H1 (cell line): ENCODE measurements at regions not wholly inside any gene's neighbourhood (a gene's known extent, or its start where the extent isn't known, plus 50 kb on each side); places are given as distances from the start of the nearest gene placed in this dataset.

ENCODE experiments used
- CTCF ChIA-PET: fragments of 300-600 bp; sonication (Branson Sonifier 250); formaldehyde crosslinking; loops from one replicate; lab custom pipeline; 2021; ENCODE audit not compliant: partially characterized antibody; lab: Charles Lee
- POLR2A ChIA-PET: fragments of 300-600 bp; sonication (Branson Sonifier 250); formaldehyde crosslinking; loops from one replicate; lab custom pipeline; 2021; ENCODE audit warnings: inconsistent platforms; ENCODE audit not compliant: partially characterized antibody; lab: Charles Lee
- DNase-seq, 2 experiments: peaks; one replicate each; pipeline versions ENCODE4 v3.0.0 to v3.0.0-alpha.2; 2010 to 2022; ENCODE audit warnings: low spot score in 2 of 2, low read depth in 1 of 2, mixed read lengths in 1 of 2
- FAIRE-seq: peaks from 2 replicates; lab custom pipeline; 2011; peaks lifted over from hg19 to GRCh38; lab: Jason Lieb, UNC
- H2AFZ ChIP-seq: 2 replicates; pipeline ENCODE4 v1.8.1; 2012; ENCODE audit warnings: low read length, inconsistent platforms
- H2AK5ac ChIP-seq: 2 replicates; pipeline ENCODE4 v1.6.1; 2013; ENCODE audit warnings: low read depth, low read length
- H2BK120ac ChIP-seq: replicated peaks from 2 replicates; pipeline ENCODE3; 2013; ENCODE audit warnings: low read depth, low read length, inconsistent platforms
- H2BK12ac ChIP-seq: 2 replicates; pipeline ENCODE4 v1.6.1; 2013; ENCODE audit warnings: low read depth, low read length
- H2BK15ac ChIP-seq: 2 replicates; pipeline ENCODE4 v1.6.1; 2013; ENCODE audit warnings: low read length
- H2BK20ac ChIP-seq: 2 replicates; pipeline ENCODE4 v1.6.1; 2013; ENCODE audit warnings: low read length
- H2BK5ac ChIP-seq: 2 replicates; pipeline ENCODE4 v1.6.1; 2013; ENCODE audit warnings: low read depth, low read length
- H3K14ac ChIP-seq: 2 replicates; pipeline ENCODE4 v1.6.1; 2013; ENCODE audit warnings: inconsistent platforms; ENCODE audit not compliant: insufficient read length
- H3K18ac ChIP-seq: 2 replicates; pipeline ENCODE4 v1.6.1; 2013; ENCODE audit warnings: low read length; ENCODE audit errors: extremely low read depth
- H3K23ac ChIP-seq: 2 replicates; pipeline ENCODE4 v1.6.1; 2013; ENCODE audit warnings: inconsistent platforms; ENCODE audit not compliant: insufficient read length
- H3K23me2 ChIP-seq: 2 replicates; pipeline ENCODE4 v1.6.1; 2013; ENCODE audit warnings: low read depth, low read length
- H3K27ac ChIP-seq: 2 replicates; pipeline ENCODE4 v1.6.1; 2011; ENCODE audit warnings: low read depth, low read length, inconsistent platforms
- H3K27me3 ChIP-seq, 4 experiments: replicated peaks in 1 of 4; 1 replicate in 1 of 4; 2 replicates in 3 of 4; pipeline versions ENCODE4 v1.6.1 to v1.8.1; 2011 to 2013; ENCODE audit warnings: low read length in 3 of 4, mild to moderate bottlenecking in 3 of 4, inconsistent platforms in 2 of 4, mixed read lengths in 2 of 4, moderate library complexity in 1 of 4; ENCODE audit not compliant: control insufficient read depth in 3 of 4, insufficient read depth in 3 of 4; ENCODE audit errors: extremely low read depth in 1 of 4
- H3K36me3 ChIP-seq, 4 experiments: 2 replicates each; pipeline versions ENCODE4 v1.6.1 to v1.8.1; 2011 to 2013; ENCODE audit warnings: mild to moderate bottlenecking in 4 of 4, low read length in 3 of 4, moderate library complexity in 2 of 4, control low read depth in 1 of 4, inconsistent platforms in 1 of 4; ENCODE audit not compliant: insufficient read depth in 4 of 4, control insufficient read depth in 2 of 4
- H3K4ac ChIP-seq: replicated peaks from 2 replicates; pipeline ENCODE3; 2013; ENCODE audit warnings: low read length, low read depth, mixed read lengths, inconsistent platforms; ENCODE audit not compliant: insufficient read length
- H3K4me1 ChIP-seq, 4 experiments: replicated peaks in 1 of 4; 1 replicate in 1 of 4; 2 replicates in 3 of 4; pipeline versions ENCODE4 v1.6.1 to v1.8.1; 2011 to 2013; ENCODE audit warnings: low read length in 3 of 4, inconsistent platforms in 2 of 4, mixed read lengths in 1 of 4; ENCODE audit not compliant: insufficient read depth in 4 of 4, control insufficient read depth in 3 of 4
- H3K4me2 ChIP-seq, 2 experiments: 2 replicates each; pipeline versions ENCODE4 v1.6.1 to v1.8.1; 2011 to 2013; ENCODE audit warnings: low read depth in 2 of 2, low read length in 2 of 2, control low read depth in 1 of 2, inconsistent platforms in 1 of 2, mild to moderate bottlenecking in 1 of 2; ENCODE audit not compliant: insufficient read depth in 1 of 2
- H3K4me3 ChIP-seq, 4 experiments: fragments of 200-600, 300-600 bp in 1 of 4; sonication (generic), shearing (Covaris generic), sonication (Bioruptor Twin) in 1 of 4; 2 replicates each; pipeline versions ENCODE4 v1.5.1 to v1.8.1; 2011 to 2016; ENCODE audit warnings: low read length in 4 of 4, low read depth in 3 of 4, control low read depth in 2 of 4, inconsistent platforms in 2 of 4, mild to moderate bottlenecking in 2 of 4, mixed read lengths in 1 of 4, moderate library complexity in 1 of 4; ENCODE audit not compliant: insufficient read depth in 2 of 4; ENCODE audit errors: extremely low read depth in 1 of 4
- H3K56ac ChIP-seq: replicated peaks from 2 replicates; pipeline ENCODE3; 2013; ENCODE audit warnings: low read depth, mild to moderate bottlenecking, mixed read lengths, low read length, inconsistent platforms; ENCODE audit not compliant: insufficient read length
- H3K79me1 ChIP-seq: 2 replicates; pipeline ENCODE4 v1.6.1; 2013; ENCODE audit warnings: low read depth, low read length, control low read depth
- H3K79me2 ChIP-seq, 2 experiments: 2 replicates each; pipeline versions ENCODE4 v1.6.1 to v1.8.1; 2012 to 2013; ENCODE audit warnings: low read length in 2 of 2, mild to moderate bottlenecking in 2 of 2, inconsistent platforms in 1 of 2; ENCODE audit not compliant: insufficient read depth in 2 of 2, control insufficient read depth in 1 of 2
- H3K9ac ChIP-seq, 4 experiments: replicated peaks in 1 of 4; 1 replicate in 1 of 4; 2 replicates in 3 of 4; pipeline versions ENCODE4 v1.6.1 to v1.8.1; 2011 to 2013; ENCODE audit warnings: low read depth in 3 of 4, low read length in 3 of 4, control low read depth in 2 of 4, mild to moderate bottlenecking in 2 of 4, moderate library complexity in 2 of 4, inconsistent platforms in 1 of 4; ENCODE audit errors: extremely low read depth in 1 of 4
- H3K9me3 ChIP-seq, 2 experiments: 2 replicates each; pipeline versions ENCODE4 v1.6.1 to v1.8.1; 2012 to 2013; ENCODE audit warnings: mild to moderate bottlenecking in 2 of 2, moderate library complexity in 2 of 2, control low read depth in 1 of 2, inconsistent platforms in 1 of 2, low read depth in 1 of 2, low read length in 1 of 2, mixed read lengths in 1 of 2; ENCODE audit not compliant: insufficient read depth in 2 of 2
- H4K20me1 ChIP-seq, 2 experiments: replicated peaks in 1 of 2; 2 replicates each; pipeline versions ENCODE3 to v1.8.1; 2011 to 2013; ENCODE audit warnings: inconsistent platforms in 2 of 2, low read length in 2 of 2, mild to moderate bottlenecking in 1 of 2; ENCODE audit not compliant: insufficient read depth in 2 of 2, control insufficient read depth in 1 of 2
- H4K5ac ChIP-seq: 2 replicates; pipeline ENCODE4 v1.6.1; 2013; ENCODE audit warnings: low read length, low read depth, mixed read lengths, inconsistent platforms; ENCODE audit not compliant: insufficient read length
- H4K8ac ChIP-seq: 2 replicates; pipeline ENCODE4 v1.8.0; 2013; ENCODE audit warnings: mild to moderate bottlenecking, moderate library complexity, low read length, inconsistent platforms; ENCODE audit not compliant: insufficient read depth; ENCODE audit errors: extremely low read depth
- H4K91ac ChIP-seq: replicated peaks from 2 replicates; pipeline ENCODE3; 2013; ENCODE audit warnings: low read length, mixed read lengths, inconsistent platforms; ENCODE audit not compliant: insufficient read length
- CREB1 ChIP-seq: IDR thresholded peaks from 2 replicates; pipeline ENCODE4 v1.6.1; 2012; ENCODE audit warnings: inconsistent platforms
- EP300 ChIP-seq, 2 experiments: IDR thresholded peaks; 1 replicate in 1 of 2; 2 replicates in 1 of 2; pipeline ENCODE4 v1.6.1; 2011 to 2012; ENCODE audit warnings: low read depth in 2 of 2, low read length in 2 of 2, mild to moderate bottlenecking in 2 of 2, borderline replicate concordance in 1 of 2, inconsistent platforms in 1 of 2, moderate library complexity in 1 of 2
- JUN ChIP-seq: IDR thresholded peaks from 2 replicates; pipeline ENCODE4 v1.6.1; 2011; ENCODE audit warnings: low read depth, mild to moderate bottlenecking, improper control_type of control experiment, low read length
- KDM1A ChIP-seq: fragments of 200-600, 300-600 bp; sonication (generic); IDR thresholded peaks from 2 replicates; pipeline ENCODE4 v1.7.1; 2016; ENCODE audit warnings: mild to moderate bottlenecking, low read length, borderline replicate concordance
- KDM4A ChIP-seq: IDR thresholded peaks from one replicate; pipeline ENCODE4 v1.7.1; 2012; ENCODE audit warnings: low read depth, mild to moderate bottlenecking, moderate library complexity, low read length, inconsistent platforms; ENCODE audit not compliant: severe bottlenecking
- NANOG ChIP-seq: IDR thresholded peaks from 2 replicates; pipeline ENCODE4 v1.6.1; 2011; ENCODE audit warnings: low read length, low read depth, mild to moderate bottlenecking, inconsistent platforms; ENCODE audit not compliant: insufficient read depth, poor library complexity, severe bottlenecking
- NRF1 ChIP-seq: IDR thresholded peaks from 2 replicates; pipeline ENCODE4 v1.6.1; 2011; ENCODE audit warnings: mild to moderate bottlenecking, low read depth, low read length, improper control_type of control experiment
- POLR2AphosphoS5 ChIP-seq: IDR thresholded peaks from 2 replicates; pipeline ENCODE4 v1.6.1; 2011; ENCODE audit warnings: low read depth, low read length
- POU5F1 ChIP-seq: IDR thresholded peaks from 2 replicates; pipeline ENCODE4 v1.6.1; 2011; ENCODE audit warnings: low read depth, mild to moderate bottlenecking, low read length, moderate library complexity
- RAD21 ChIP-seq, 2 experiments: IDR thresholded peaks in 1 of 2; conservative IDR thresholded peaks in 1 of 2; 2 replicates each; pipeline ENCODE4 v1.6.1; 2011; ENCODE audit warnings: low read depth in 2 of 2, low read length in 2 of 2, improper control_type of control experiment in 1 of 2, inconsistent platforms in 1 of 2, mild to moderate bottlenecking in 1 of 2, moderate library complexity in 1 of 2
- SIX5 ChIP-seq: IDR thresholded peaks from 2 replicates; pipeline ENCODE4 v1.6.1; 2011; ENCODE audit warnings: mild to moderate bottlenecking, low read depth, low read length
- SP2 ChIP-seq: IDR thresholded peaks from 2 replicates; pipeline ENCODE4 v1.6.1; 2012; ENCODE audit warnings: mild to moderate bottlenecking, low read length, inconsistent platforms
- WGBS, 2 experiments: shearing (Covaris generic) in 1 of 2; methylation state at CpG; one replicate each; pipeline versions ENCODE4 v1.1.6 to v1.1.7; 2013 to 2015; ENCODE audit warnings: low lambda C conversion rate in 2 of 2, mixed read lengths in 2 of 2, inconsistent platforms in 1 of 2, low coverage in 1 of 2, missing lambda C conversion rate in 1 of 2; ENCODE audit not compliant: insufficient replicate concordance in 2 of 2, insufficient coverage in 1 of 2, insufficient read length in 1 of 2; ENCODE audit errors: extremely low coverage in 1 of 2, missing lambda C conversion rate in 1 of 2; 5-methylcytosine and 5-hydroxymethylcytosine counted together
- TF ChIP-seq, protein P1 (sequence below): IDR thresholded peaks from 2 replicates; pipeline ENCODE4 v1.6.1; 2011; ENCODE audit warnings: low read length, improper control_type of control experiment
- TF ChIP-seq, protein P2 (sequence below): IDR thresholded peaks from 2 replicates; pipeline ENCODE4 v1.6.1; 2012; ENCODE audit warnings: inconsistent platforms

DNA sequence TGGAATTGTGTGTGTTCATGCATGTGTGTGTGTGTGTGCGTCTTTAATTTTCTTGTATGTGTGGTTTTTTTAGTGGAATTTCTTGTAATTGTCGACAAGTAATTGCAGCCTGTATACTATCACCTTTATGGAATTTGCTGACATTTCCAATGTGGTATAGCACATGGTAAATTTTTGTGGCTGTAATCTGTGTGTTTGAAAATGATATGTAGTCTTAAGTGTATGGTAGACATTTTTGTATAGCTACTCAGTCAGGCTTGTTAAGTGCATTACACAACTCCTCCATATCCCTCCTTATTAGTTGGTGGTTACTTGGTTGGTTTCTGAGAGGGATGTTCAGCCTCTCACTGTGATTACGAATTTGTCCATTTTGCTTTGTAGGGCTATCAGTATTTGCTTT lies 384.5 kb upstream of the HSF2 start:
- H2AFZ ChIP-seq: no peak overlapping the region
- no peak overlapping the region for H3K4ac ChIP-seq
- H3K4me2 ChIP-seq: no peak overlapping the region
- H2AK5ac ChIP-seq: no peak overlapping the region; the same call in 1 of the 2 replicates
- no peak overlapping the region for H3K14ac ChIP-seq
- no peak overlapping the region for H4K91ac ChIP-seq
- H3K79me1 ChIP-seq: no peaks in the 10 kb centered on the region
- H3K4me3 ChIP-seq: no peak overlapping the region
- H2BK20ac ChIP-seq: no peak overlapping the region
- 91% methylated on average over 3 of the region's 3 CpGs; no CpG with 5 or more reads in 1 of the 2 experiments for WGBS, 2 experiments
- H4K8ac ChIP-seq: no peak overlapping the region
- H3K23me2 ChIP-seq: no peaks in the 10 kb centered on the region
- CTCF ChIA-PET: no interaction called here
- no peak overlapping the region for H3K27ac ChIP-seq
- H2BK15ac ChIP-seq: no peak overlapping the region
- no peaks in the 10 kb centered on the region for H4K20me1 ChIP-seq
- H3K79me2 ChIP-seq: no peaks in the 10 kb centered on the region
- no peak overlapping the region; the same call in 1 of the 2 replicates for H3K18ac ChIP-seq
- no peak overlapping the region for H3K23ac ChIP-seq
- no peaks in the 10 kb centered on the region for H3K4me1 ChIP-seq
- POLR2A ChIA-PET: no interaction called here
- no peak overlapping the region for H2BK120ac ChIP-seq
- no peak overlapping the region for H2BK12ac ChIP-seq
- no peak overlapping the region for H3K9ac ChIP-seq
- H3K56ac ChIP-seq: no peak overlapping the region
- no peak overlapping the region for H4K5ac ChIP-seq
- no peak for DNase-seq
- no peak overlapping the region for H2BK5ac ChIP-seq
- H3K27me3 ChIP-seq: no peaks in the 10 kb centered on the region
- H3K36me3 ChIP-seq: no peaks in the 10 kb centered on the region
- no peak for FAIRE-seq
- no peaks in the 10 kb centered on the region for H3K9me3 ChIP-seq
- TF ChIP-seq EP300 (IDR thresholded peaks at IDR 0.05; ENCODE audit: borderline replicate concordance in 1 of 2, low read depth in 2 of 2, low read length in 2 of 2) (no peak), KDM4A (no peak), NRF1 (no peak), JUN (no peak), RAD21 (IDR thresholded peaks at IDR 0.05 in 1 of 2, conservative IDR thresholded peaks at IDR 0.05 in 1 of 2; ENCODE audit: low read depth in 2 of 2, low read length in 2 of 2) (no peak), POU5F1 (no peak), SP2 (no peak), KDM1A (no peak), NANOG (no peak), POLR2AphosphoS5 (no peak), SIX5 (no peak), CREB1 (no peak)
- TF ChIP-seq, protein P1, sequence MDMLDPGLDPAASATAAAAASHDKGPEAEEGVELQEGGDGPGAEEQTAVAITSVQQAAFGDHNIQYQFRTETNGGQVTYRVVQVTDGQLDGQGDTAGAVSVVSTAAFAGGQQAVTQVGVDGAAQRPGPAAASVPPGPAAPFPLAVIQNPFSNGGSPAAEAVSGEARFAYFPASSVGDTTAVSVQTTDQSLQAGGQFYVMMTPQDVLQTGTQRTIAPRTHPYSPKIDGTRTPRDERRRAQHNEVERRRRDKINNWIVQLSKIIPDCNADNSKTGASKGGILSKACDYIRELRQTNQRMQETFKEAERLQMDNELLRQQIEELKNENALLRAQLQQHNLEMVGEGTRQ: no peak
- TF ChIP-seq, protein P2, sequence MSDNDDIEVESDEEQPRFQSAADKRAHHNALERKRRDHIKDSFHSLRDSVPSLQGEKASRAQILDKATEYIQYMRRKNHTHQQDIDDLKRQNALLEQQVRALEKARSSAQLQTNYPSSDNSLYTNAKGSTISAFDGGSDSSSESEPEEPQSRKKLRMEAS: no peak
